Activated naive CD8-positive, alpha-beta T cell treated with anti-CD3 and anti-CD28 coated beads, Interleukin-2, amount 50 U/mL, for 24 hours (primary cell): ENCODE measurements at regions not wholly inside any gene's neighbourhood (a gene's known extent, or its start where the extent isn't known, plus 50 kb on each side); places are given as distances from the start of the nearest gene placed in this dataset.

Source experiments
- ATAC-seq: fragments of 150-1000 bp; cut with Tn5 transposase; one replicate; pipeline ENCODE4 v1.10.0; 2021
- DNase-seq: peaks from one replicate; pipeline ENCODE4 v3.0.0; 2021
- H3K27ac Mint-ChIP-seq: one replicate; pipeline ENCODE4 v1.8.0; 2021; ENCODE audit warnings: mild to moderate bottlenecking, mixed read lengths
- H3K27me3 Mint-ChIP-seq: one replicate; pipeline ENCODE4 v1.8.0; 2021; ENCODE audit warnings: mixed read lengths
- H3K36me3 Mint-ChIP-seq: one replicate; pipeline ENCODE4 v1.8.0; 2021; ENCODE audit warnings: low read depth, mixed read lengths
- H3K4me1 Mint-ChIP-seq: one replicate; pipeline ENCODE4 v1.8.0; 2021; ENCODE audit warnings: mixed read lengths
- H3K4me3 Mint-ChIP-seq: one replicate; pipeline ENCODE4 v1.8.0; 2021; ENCODE audit warnings: mild to moderate bottlenecking, moderate library complexity, mixed read lengths
- H3K9me3 Mint-ChIP-seq: one replicate; pipeline ENCODE4 v1.8.0; 2021; ENCODE audit warnings: mixed read lengths

GRCh38 chr20:24132246-24132645 lies 143.7 kb upstream of the GGTLC1 start:
- DNase-seq (no peak), ATAC-seq (no peak)
- H3K27me3 Mint-ChIP-seq, result peaks cover 1% of the 10 kb centered on the region
- H3K4me1 Mint-ChIP-seq, result peaks cover 5% of the 10 kb centered on the region
- H3K27ac Mint-ChIP-seq, result no peak overlapping the region
- H3K36me3 Mint-ChIP-seq, result no peaks in the 10 kb centered on the region
- H3K9me3 Mint-ChIP-seq, result no peaks in the 10 kb centered on the region
- H3K4me3 Mint-ChIP-seq, result no peak overlapping the region

- ATAC-seq (no peak), DNase-seq (no peak)
- Mint-ChIP-seq H3K27me3 (peaks cover 1% of the 10 kb centered on the region), H3K27ac (no peak overlapping the region), H3K4me1 (peaks cover 5% of the 10 kb centered on the region), H3K9me3 (no peaks in the 10 kb centered on the region), H3K36me3 (no peaks in the 10 kb centered on the region), H3K4me3 (no peak overlapping the region)
These were observed 143.1 kb upstream of the GGTLC1 start for GRCh38 chr20:24131684-24132083.

- Mint-ChIP-seq H3K27me3 (peaks cover 1% of the 10 kb centered on the region), H3K36me3 (no peaks in the 10 kb centered on the region), H3K9me3 (no peaks in the 10 kb centered on the region), H3K4me1 (peaks cover 5% of the 10 kb centered on the region), H3K4me3 (no peak overlapping the region), H3K27ac (no peak overlapping the region)
- DNase-seq, result no peak
- ATAC-seq, result no peak
These were observed 142.7 kb upstream of the GGTLC1 start for GRCh38 chr20:24131281-24131680.

- peaks cover 5% of the 10 kb centered on the region for H3K4me1 Mint-ChIP-seq
- H3K27me3 Mint-ChIP-seq, result peaks cover 1% of the 10 kb centered on the region
- H3K4me3 Mint-ChIP-seq, result no peak overlapping the region
- ATAC-seq (no peak), DNase-seq (no peak)
- H3K36me3 Mint-ChIP-seq, result no peaks in the 10 kb centered on the region
- no peak overlapping the region for H3K27ac Mint-ChIP-seq
- no peaks in the 10 kb centered on the region for H3K9me3 Mint-ChIP-seq
These were observed 141.1 kb upstream of the GGTLC1 start for GRCh38 chr20:24129641-24130040.

- Mint-ChIP-seq H3K27me3 (peaks cover 4% of the 10 kb centered on the region), H3K4me3 (no peak overlapping the region), H3K27ac (no peak overlapping the region), H3K4me1 (no peaks in the 10 kb centered on the region), H3K9me3 (no peaks in the 10 kb centered on the region), H3K36me3 (no peaks in the 10 kb centered on the region)
- DNase-seq (no peak), ATAC-seq (no peak)
These were observed 136.5 kb upstream of the GGTLC1 start for GRCh38 chr20:24124951-24125650.

- no peaks in the 10 kb centered on the region for H3K4me1 Mint-ChIP-seq
- no peaks in the 10 kb centered on the region for H3K9me3 Mint-ChIP-seq
- no peak overlapping the region for H3K4me3 Mint-ChIP-seq
- no peak for ATAC-seq
- DNase-seq, result no peak
- peaks cover 4% of the 10 kb centered on the region for H3K27me3 Mint-ChIP-seq
- no peaks in the 10 kb centered on the region for H3K36me3 Mint-ChIP-seq
- H3K27ac Mint-ChIP-seq, result no peak overlapping the region
These were observed 135.4 kb upstream of the GGTLC1 start for GRCh38 chr20:24124003-24124402.

- Mint-ChIP-seq H3K27ac (no peak overlapping the region), H3K36me3 (no peaks in the 10 kb centered on the region), H3K4me1 (no peaks in the 10 kb centered on the region), H3K27me3 (peaks cover 4% of the 10 kb centered on the region), H3K9me3 (no peaks in the 10 kb centered on the region), H3K4me3 (no peak overlapping the region)
- no peak for DNase-seq
- no peak for ATAC-seq
These were observed 130.0 kb upstream of the GGTLC1 start for GRCh38 chr20:24118441-24119175.

GRCh38 chr20:24118034-24118433 lies 129.5 kb upstream of the GGTLC1 start:
- peaks cover 1% of the 10 kb centered on the region for H3K27me3 Mint-ChIP-seq
- DNase-seq (no peak), ATAC-seq (no peak)
- H3K36me3 Mint-ChIP-seq, result no peaks in the 10 kb centered on the region
- no peak overlapping the region for H3K27ac Mint-ChIP-seq
- H3K4me1 Mint-ChIP-seq, result no peaks in the 10 kb centered on the region
- H3K9me3 Mint-ChIP-seq, result no peaks in the 10 kb centered on the region
- no peak overlapping the region for H3K4me3 Mint-ChIP-seq

GRCh38 chr20:24117383-24117782 lies 128.8 kb upstream of the GGTLC1 start:
- peaks cover 1% of the 10 kb centered on the region for H3K27me3 Mint-ChIP-seq
- no peak for ATAC-seq

GRCh38 chr20:24116611-24117010 lies 128.0 kb upstream of the GGTLC1 start:
- ATAC-seq (no peak), DNase-seq (no peak)
- no peaks in the 10 kb centered on the region for H3K4me1 Mint-ChIP-seq
- no peak overlapping the region for H3K27ac Mint-ChIP-seq
- no peaks in the 10 kb centered on the region for H3K9me3 Mint-ChIP-seq
- H3K36me3 Mint-ChIP-seq, result no peaks in the 10 kb centered on the region
- peaks cover 1% of the 10 kb centered on the region for H3K27me3 Mint-ChIP-seq
- H3K4me3 Mint-ChIP-seq, result no peak overlapping the region

More at GRCh38 chr20:24117383-24117782, 128.8 kb upstream of the GGTLC1 start:
- Mint-ChIP-seq H3K4me1 (no peaks in the 10 kb centered on the region), H3K36me3 (no peaks in the 10 kb centered on the region), H3K4me3 (no peak overlapping the region), H3K27ac (no peak overlapping the region), H3K9me3 (no peaks in the 10 kb centered on the region)
- no peak for DNase-seq

- no peak for DNase-seq
- Mint-ChIP-seq H3K4me3 (no peak overlapping the region), H3K27me3 (no peaks in the 10 kb centered on the region), H3K9me3 (no peaks in the 10 kb centered on the region), H3K4me1 (no peaks in the 10 kb centered on the region), H3K27ac (no peak overlapping the region), H3K36me3 (no peaks in the 10 kb centered on the region)
- ATAC-seq, result no peak
These were observed 123.8 kb upstream of the GGTLC1 start for GRCh38 chr20:24112360-24112759.

- H3K27me3 Mint-ChIP-seq, result no peaks in the 10 kb centered on the region
- H3K4me3 Mint-ChIP-seq, result no peak overlapping the region
- no peaks in the 10 kb centered on the region for H3K36me3 Mint-ChIP-seq
- H3K27ac Mint-ChIP-seq, result no peak overlapping the region
- H3K4me1 Mint-ChIP-seq, result no peaks in the 10 kb centered on the region
- DNase-seq, result no peak
- no peak for ATAC-seq
- H3K9me3 Mint-ChIP-seq, result no peaks in the 10 kb centered on the region
These were observed 123.3 kb upstream of the GGTLC1 start for GRCh38 chr20:24111858-24112257.

- Mint-ChIP-seq H3K27ac (peak overlapping the region; percentile 48), H3K4me1 (no peaks in the 10 kb centered on the region), H3K9me3 (no peaks in the 10 kb centered on the region), H3K27me3 (no peaks in the 10 kb centered on the region), H3K4me3 (no peak overlapping the region), H3K36me3 (no peaks in the 10 kb centered on the region)
- ATAC-seq, result no peak
- DNase-seq, result no peak
These were observed 121.0 kb upstream of the GGTLC1 start for GRCh38 chr20:24109537-24109936.

GRCh38 chr20:24109008-24109407 lies 120.4 kb upstream of the GGTLC1 start:
- Mint-ChIP-seq H3K9me3 (no peaks in the 10 kb centered on the region), H3K4me1 (no peaks in the 10 kb centered on the region), H3K4me3 (no peak overlapping the region), H3K27me3 (no peaks in the 10 kb centered on the region), H3K27ac (peak overlapping the region; percentile 48), H3K36me3 (no peaks in the 10 kb centered on the region)
- ATAC-seq, result peak; percentile 67
- DNase-seq, result no peak

GRCh38 chr20:24108581-24108980 lies 120.0 kb upstream of the GGTLC1 start:
- H3K9me3 Mint-ChIP-seq, result no peaks in the 10 kb centered on the region
- no peak overlapping the region for H3K4me3 Mint-ChIP-seq
- no peaks in the 10 kb centered on the region for H3K4me1 Mint-ChIP-seq
- no peaks in the 10 kb centered on the region for H3K27me3 Mint-ChIP-seq
- ATAC-seq (no peak), DNase-seq (no peak)
- H3K27ac Mint-ChIP-seq, result no peak overlapping the region
- no peaks in the 10 kb centered on the region for H3K36me3 Mint-ChIP-seq
